Mesothelial cell of epicardium (in vitro differentiated cells): ENCODE measurements at regions not wholly inside any gene's neighbourhood (a gene's known extent, or its start where the extent isn't known, plus 50 kb on each side); places are given as distances from the start of the nearest gene placed in this dataset.
"Not testable (repeated sequence)": the region's sequence is repeated elsewhere in the genome, so short reads cannot be mapped to it uniquely, and the experiment has no call there.

Source experiments
- DNase-seq, 2 experiments: peaks; one replicate each; pipeline ENCODE4 v3.0.0; 2021; ENCODE audit warnings: low spot score in 2 of 2; ENCODE audit not compliant: unreplicated experiment in 2 of 2
- H3K27ac Mint-ChIP-seq: 2 replicates; pipeline ENCODE4 v1.8.0; 2021; ENCODE audit warnings: mixed read lengths
- H3K27me3 Mint-ChIP-seq: 2 replicates; pipeline ENCODE4 v1.8.0; 2021; ENCODE audit warnings: low read depth, mixed read lengths
- H3K36me3 Mint-ChIP-seq: 2 replicates; pipeline ENCODE4 v1.8.0; 2021; ENCODE audit warnings: mixed read lengths
- H3K4me1 Mint-ChIP-seq: 2 replicates; pipeline ENCODE4 v1.8.0; 2021; ENCODE audit warnings: mixed read lengths
- H3K4me3 Mint-ChIP-seq: 2 replicates; pipeline ENCODE4 v1.8.0; 2021; ENCODE audit warnings: mild to moderate bottlenecking, moderate library complexity, mixed read lengths
- H3K9me3 Mint-ChIP-seq: 2 replicates; pipeline ENCODE4 v1.8.0; 2021; ENCODE audit warnings: mixed read lengths
- CTCF ChIP-seq: fragments of 200-600 bp; sonication (generic); IDR thresholded peaks from one replicate; pipeline ENCODE4 v1.5.0; 2021; ENCODE audit warnings: antibody characterized with exemption; ENCODE audit not compliant: unreplicated experiment

- no peak for TF ChIP-seq CTCF
- Mint-ChIP-seq H3K9me3 (peaks cover 8% of the 10 kb centered on the region), H3K4me1 (no peaks in the 10 kb centered on the region), H3K27ac (no peak overlapping the region), H3K36me3 (no peaks in the 10 kb centered on the region), H3K27me3 (peaks cover 11% of the 10 kb centered on the region), H3K4me3 (no peak overlapping the region)
- DNase-seq = no peak
Observed at GRCh38 chr2:84132370-84132769, 326.7 kb downstream of the SUCLG1 start.

- Mint-ChIP-seq H3K36me3 (no peaks in the 10 kb centered on the region), H3K4me1 (peaks cover 3% of the 10 kb centered on the region), H3K27me3 (peaks cover 11% of the 10 kb centered on the region), H3K9me3 (peaks cover 10% of the 10 kb centered on the region), H3K27ac (no peak overlapping the region), H3K4me3 (no peak overlapping the region)
- DNase-seq = no peak
- TF ChIP-seq CTCF = no peak
Observed at GRCh38 chr2:84131278-84131830, 327.7 kb downstream of the SUCLG1 start.

- Mint-ChIP-seq H3K4me3 (no peak overlapping the region), H3K27me3 (peaks cover 11% of the 10 kb centered on the region), H3K9me3 (peaks cover 10% of the 10 kb centered on the region), H3K36me3 (no peaks in the 10 kb centered on the region), H3K4me1 (peaks cover 3% of the 10 kb centered on the region), H3K27ac (no peak overlapping the region)
- no peak for DNase-seq
- no peak for TF ChIP-seq CTCF
Observed at GRCh38 chr2:84129018-84129417, 330.1 kb downstream of the SUCLG1 start.

- H3K4me1 Mint-ChIP-seq, DNase-seq, H3K4me3 Mint-ChIP-seq, H3K36me3 Mint-ChIP-seq, H3K27ac Mint-ChIP-seq: not testable (repeated sequence)
- peaks cover 10% of the 10 kb centered on the region for H3K9me3 Mint-ChIP-seq
- peaks cover 16% of the 10 kb centered on the region for H3K27me3 Mint-ChIP-seq
Observed at GRCh38 chr2:84127812-84128211, 331.3 kb downstream of the SUCLG1 start.

GRCh38 chr2:84126530-84126929 is 332.6 kb downstream of the SUCLG1 start:
- Mint-ChIP-seq H3K27me3 (peaks cover 22% of the 10 kb centered on the region), H3K9me3 (peaks cover 10% of the 10 kb centered on the region), H3K36me3 (no peaks in the 10 kb centered on the region), H3K4me3 (no peak overlapping the region), H3K27ac (no peak overlapping the region), H3K4me1 (peaks cover 3% of the 10 kb centered on the region)
- TF ChIP-seq CTCF = no peak
- no peak for DNase-seq

- H3K36me3 Mint-ChIP-seq = no peaks in the 10 kb centered on the region
- peaks cover 3% of the 10 kb centered on the region for H3K4me1 Mint-ChIP-seq
- peaks cover 10% of the 10 kb centered on the region for H3K9me3 Mint-ChIP-seq
- TF ChIP-seq CTCF = no peak
- no peak overlapping the region for H3K4me3 Mint-ChIP-seq
- no peak for DNase-seq
- no peak overlapping the region for H3K27ac Mint-ChIP-seq
- H3K27me3 Mint-ChIP-seq = peaks cover 24% of the 10 kb centered on the region
Observed at GRCh38 chr2:84126084-84126483, 333.0 kb downstream of the SUCLG1 start.
